GM06990 (cell line): ENCODE measurements at regions not wholly inside any gene's neighbourhood (a gene's known extent, or its start where the extent isn't known, plus 50 kb on each side); places are given as distances from the start of the nearest gene placed in this dataset.

Experiments
- DNase-seq: peaks from one replicate; pipeline ENCODE4 v3.0.0-alpha.2; 2011; ENCODE audit not compliant: insufficient read length; ENCODE audit errors: extremely low read depth
- H3K27me3 ChIP-seq: replicated peaks from 2 replicates; pipeline ENCODE4 v1.6.0; 2011; ENCODE audit warnings: low read length; ENCODE audit not compliant: control insufficient read depth, insufficient read depth
- H3K36me3 ChIP-seq: 2 replicates; pipeline ENCODE4 v1.5.1; 2011; ENCODE audit warnings: low read length; ENCODE audit not compliant: control insufficient read depth, insufficient read depth
- H3K4me3 ChIP-seq: replicated peaks from 2 replicates; pipeline ENCODE4 v1.5.1; 2011; ENCODE audit warnings: low read depth, mild to moderate bottlenecking, control low read depth, low read length
- CTCF ChIP-seq: IDR thresholded peaks from 2 replicates; pipeline ENCODE4 v1.5.1; 2011; ENCODE audit warnings: low read length, control low read depth, mild to moderate bottlenecking, inconsistent platforms; ENCODE audit not compliant: insufficient read depth, poor library complexity, severe bottlenecking

GRCh38 chr10:65796472-65796871 lies 1129.4 kb upstream of the LRRTM3 start:
- Histone ChIP-seq H3K36me3 (no peaks in the 10 kb centered on the region), H3K27me3 (no peaks in the 10 kb centered on the region), H3K4me3 (no peak overlapping the region)
- TF ChIP-seq CTCF = no peak
- DNase-seq = no peak

GRCh38 chr10:65798133-65798532 lies 1127.7 kb upstream of the LRRTM3 start:
- TF ChIP-seq CTCF = no peak
- Histone ChIP-seq H3K36me3 (no peaks in the 10 kb centered on the region), H3K4me3 (no peak overlapping the region), H3K27me3 (no peaks in the 10 kb centered on the region)
- no peak for DNase-seq

GRCh38 chr10:65802391-65802790 lies 1123.4 kb upstream of the LRRTM3 start:
- Histone ChIP-seq H3K4me3 (no peak overlapping the region), H3K36me3 (no peaks in the 10 kb centered on the region), H3K27me3 (no peaks in the 10 kb centered on the region)
- DNase-seq = no peak
- no peak for TF ChIP-seq CTCF

- no peak for TF ChIP-seq CTCF
- Histone ChIP-seq H3K4me3 (no peak overlapping the region), H3K27me3 (no peaks in the 10 kb centered on the region), H3K36me3 (no peaks in the 10 kb centered on the region)
- DNase-seq = no peak
These were observed 1120.3 kb upstream of the LRRTM3 start for GRCh38 chr10:65805511-65805910.

- DNase-seq = no peak
- Histone ChIP-seq H3K27me3 (no peaks in the 10 kb centered on the region), H3K36me3 (no peaks in the 10 kb centered on the region), H3K4me3 (no peak overlapping the region)
- no peak for TF ChIP-seq CTCF
These were observed 1119.8 kb upstream of the LRRTM3 start for GRCh38 chr10:65805993-65806392.

GRCh38 chr10:65808687-65809333 lies 1117.0 kb upstream of the LRRTM3 start:
- DNase-seq = no peak
- TF ChIP-seq CTCF = no peak
- Histone ChIP-seq H3K27me3 (no peaks in the 10 kb centered on the region), H3K36me3 (no peaks in the 10 kb centered on the region), H3K4me3 (no peak overlapping the region)
